DMS153 (cell line): ENCODE measurements at regions not wholly inside any gene's neighbourhood (a gene's known extent, or its start where the extent isn't known, plus 50 kb on each side); places are given as distances from the start of the nearest gene placed in this dataset.

ENCODE experiments used
- DNase-seq: peaks from one replicate; lab custom pipeline; 2025; lab: John Stamatoyannopoulos, UW

DNA sequence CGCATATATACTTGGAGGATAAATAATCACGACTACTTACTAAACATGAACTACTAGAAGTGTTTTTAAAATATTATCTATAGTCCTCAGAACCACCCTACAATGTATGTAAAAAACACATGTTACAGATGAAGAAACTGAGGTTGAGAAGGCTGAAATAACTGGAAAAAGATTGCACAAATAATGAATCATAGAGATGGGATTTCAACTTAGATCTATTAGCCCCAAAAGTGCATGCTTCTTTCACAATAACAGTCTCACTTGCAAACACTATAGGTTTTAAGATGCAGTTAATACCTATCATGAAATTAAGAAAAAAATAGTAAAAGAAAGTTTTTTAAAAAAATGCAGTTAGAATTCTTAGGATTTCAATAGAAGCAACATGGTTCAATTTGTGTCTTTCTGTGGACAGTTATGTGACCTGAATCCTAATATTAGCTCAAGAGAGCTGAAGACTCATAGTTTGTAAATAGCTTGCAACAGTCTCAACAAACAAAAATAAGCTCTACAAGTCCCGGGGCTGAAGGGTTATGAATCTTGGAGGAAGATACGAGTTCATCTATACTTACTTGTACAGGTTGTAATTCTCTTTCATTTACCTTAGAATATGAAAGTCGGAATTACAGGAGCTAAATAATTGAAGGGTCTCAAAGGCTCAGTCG, 58.6 kb upstream of the NTPCR start:
- no peak for DNase-seq

DNA sequence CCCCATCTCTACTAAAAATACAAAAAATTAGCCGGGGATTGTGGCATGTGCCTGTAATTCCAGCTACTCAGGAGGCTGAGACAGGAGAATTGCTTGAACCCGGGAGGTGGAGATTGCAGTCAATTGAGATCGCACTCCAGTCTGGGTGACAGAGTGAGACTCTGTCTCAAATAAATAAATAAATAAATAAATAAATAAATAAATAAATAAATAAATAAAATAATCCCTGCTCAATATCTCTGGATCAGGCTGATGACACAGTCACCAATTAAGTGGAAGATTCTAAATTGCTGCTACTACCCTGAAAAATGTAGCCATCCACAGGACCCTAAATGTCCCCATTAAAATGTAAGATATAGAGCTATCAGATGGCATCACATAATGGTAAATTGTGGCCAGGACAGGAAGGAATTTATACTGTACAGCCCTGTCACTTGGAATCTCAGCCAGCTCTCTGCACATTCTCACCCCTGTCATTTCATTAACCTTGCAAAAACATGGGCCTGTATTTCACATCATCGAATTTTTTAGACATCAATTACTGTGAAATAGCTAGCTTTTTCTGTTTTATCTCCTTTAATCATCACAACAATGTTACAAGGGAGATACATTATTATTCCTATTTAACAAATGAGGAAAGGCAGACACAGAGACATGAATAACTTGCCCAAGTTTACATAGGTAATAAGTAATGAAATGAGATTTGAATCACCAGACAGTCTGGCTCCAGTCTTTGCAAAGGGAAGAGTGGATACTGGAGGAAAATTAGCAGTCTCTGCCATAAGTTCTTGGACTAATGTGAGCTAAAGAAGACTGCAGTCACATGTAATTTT, 56.7 kb upstream of the NTPCR start:
- DNase-seq = no peak

DNA sequence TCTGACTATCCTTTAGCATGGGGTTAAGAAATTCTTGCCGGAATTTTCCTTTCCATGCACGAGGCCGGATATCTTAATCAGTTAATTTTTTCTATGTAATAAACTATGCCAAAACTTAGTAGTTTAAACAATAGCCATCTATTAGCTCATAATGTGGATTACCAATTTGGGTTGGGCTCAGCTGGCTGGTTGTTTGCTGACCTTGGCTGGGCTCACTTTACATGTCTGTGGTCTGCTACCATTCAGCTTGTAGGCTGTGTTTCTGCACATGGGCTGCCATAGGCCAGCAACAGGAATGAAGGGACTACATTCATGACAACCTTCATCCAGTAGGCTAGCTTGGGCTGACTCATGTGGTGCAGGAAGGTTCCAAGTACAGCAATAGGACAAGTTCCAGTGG, 56.0 kb upstream of the NTPCR start:
- DNase-seq = no peak

DNA sequence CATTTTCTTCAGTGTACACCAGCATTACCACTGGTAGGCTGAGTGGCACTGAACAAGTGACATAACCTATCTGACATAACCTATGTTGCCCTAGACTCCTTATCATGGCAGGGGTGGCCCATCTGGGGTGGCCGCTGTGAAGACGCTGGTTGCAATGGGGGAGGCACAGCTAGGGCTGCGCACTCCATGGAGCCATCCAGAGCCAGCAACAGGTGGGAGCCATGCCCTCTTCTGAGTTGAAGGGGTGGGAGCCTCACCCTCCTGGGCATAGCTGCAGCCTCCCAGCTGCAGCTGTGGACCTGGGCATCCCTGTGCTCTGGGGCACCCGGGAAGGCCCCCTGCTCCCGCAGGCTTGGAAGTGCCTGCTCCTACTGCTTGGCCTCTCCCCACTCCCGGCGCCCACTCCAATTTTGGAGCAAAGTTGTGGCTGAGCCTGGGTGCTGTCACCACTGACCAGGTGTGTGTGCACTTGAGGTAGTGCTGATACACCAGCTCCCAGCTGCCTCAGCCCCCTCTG, 52.4 kb upstream of the NTPCR start:
- no peak for DNase-seq

DNA sequence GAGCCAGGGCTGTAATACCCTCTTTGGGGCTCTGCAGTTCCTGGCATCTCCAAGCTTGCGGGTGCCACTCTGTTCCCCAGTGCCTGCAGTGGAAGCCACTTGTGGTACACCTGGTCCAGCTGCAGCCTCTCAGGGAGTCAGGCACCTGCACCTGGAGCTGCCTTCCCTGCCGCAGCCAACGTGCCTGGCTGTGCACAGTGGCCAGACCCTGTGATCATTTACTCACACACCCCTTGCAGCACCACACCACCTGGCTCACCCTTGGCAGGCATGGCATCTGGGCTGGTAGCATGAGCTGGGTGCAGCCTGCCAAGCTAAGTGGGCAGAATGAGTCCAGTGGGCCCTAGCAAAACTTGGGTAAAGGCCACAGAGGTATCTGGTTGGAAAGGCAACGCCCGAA, 51.1 kb upstream of the NTPCR start:
- DNase-seq = no peak

DNA sequence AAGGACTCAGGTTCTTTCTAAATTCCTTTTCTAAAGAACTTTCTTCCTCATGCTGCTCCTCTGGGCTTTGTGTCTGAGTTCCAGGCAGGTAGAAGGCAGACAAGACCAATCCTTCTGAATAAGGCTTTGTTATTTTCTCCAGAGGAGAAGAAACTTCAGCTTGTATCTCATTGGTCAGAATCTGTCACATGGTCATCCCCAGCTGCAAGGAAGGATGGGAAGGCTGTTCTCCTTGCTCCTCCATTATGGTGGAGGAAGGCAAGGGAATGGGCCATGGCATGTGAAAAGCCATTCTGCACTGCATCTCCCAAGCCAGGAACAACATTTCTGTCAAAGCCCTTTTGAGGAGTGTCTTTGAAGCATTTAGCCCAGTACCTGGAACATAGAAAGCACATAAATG, 50.6 kb upstream of the NTPCR start:
- DNase-seq = no peak
